Caco-2 (cell line): ENCODE measurements at regions not wholly inside any gene's neighbourhood (a gene's known extent, or its start where the extent isn't known, plus 50 kb on each side); places are given as distances from the start of the nearest gene placed in this dataset.

Source experiments
- BruUV-seq: library from RNA; stranded (reverse); fragments of 400-500 nt; replicated peaks from 2 replicates; lab custom pipeline; 2021; lab: Mats Ljungman, UMichigan
- CTCF ChIA-PET: fragments of 300-600 bp; sonication (Branson Sonifier 250); formaldehyde crosslinking; loops from one replicate; lab custom pipeline; 2022; ENCODE audit warnings: antibody characterized with exemption; lab: Charles Lee
- POLR2A ChIA-PET: fragments of 300-600 bp; sonication (Branson Sonifier 250); formaldehyde crosslinking; loops from one replicate; lab custom pipeline; 2022; ENCODE audit warnings: antibody characterized with exemption; lab: Charles Lee
- DNase-seq, 2 experiments: peaks; one replicate each; pipeline versions ENCODE4 v3.0.0 to v3.0.0-alpha.2; 2020 to 2022
- H3K27me3 ChIP-seq: replicated peaks from 2 replicates; pipeline ENCODE4 v1.6.0; 2011; ENCODE audit warnings: low read length; ENCODE audit not compliant: control insufficient read depth, insufficient read depth
- H3K36me3 ChIP-seq: 2 replicates; pipeline ENCODE4 v1.5.1; 2011; ENCODE audit warnings: low read length; ENCODE audit not compliant: control insufficient read depth, insufficient read depth
- H3K4me1 ChIP-seq: fragments of 250-450 bp; sonication (Bioruptor Pico); 2 replicates; pipeline ENCODE4 v1.5.1; 2020; ENCODE audit warnings: mild to moderate bottlenecking
- H3K4me3 ChIP-seq: 2 replicates; pipeline ENCODE4 v1.5.1; 2011; ENCODE audit warnings: low read depth, mild to moderate bottlenecking, control low read depth, low read length
- H3K9me3 ChIP-seq: fragments of 250-450 bp; sonication (Bioruptor Pico); 2 replicates; pipeline ENCODE4 v1.5.1; 2020; ENCODE audit warnings: mild to moderate bottlenecking, moderate library complexity
- H3K27ac Mint-ChIP-seq: one replicate; pipeline ENCODE4 v1.8.0; 2022; ENCODE audit warnings: mixed read lengths; ENCODE audit not compliant: unreplicated experiment
- H3K27me3 Mint-ChIP-seq: one replicate; pipeline ENCODE4 v1.8.0; 2022; ENCODE audit warnings: mixed read lengths; ENCODE audit not compliant: insufficient read depth, unreplicated experiment
- H3K36me3 Mint-ChIP-seq: one replicate; pipeline ENCODE4 v1.8.0; 2022; ENCODE audit warnings: mild to moderate bottlenecking, mixed read lengths; ENCODE audit not compliant: insufficient read depth, unreplicated experiment
- H3K4me1 Mint-ChIP-seq: one replicate; pipeline ENCODE4 v1.8.0; 2022; ENCODE audit warnings: low read depth, mixed read lengths; ENCODE audit not compliant: unreplicated experiment
- H3K4me3 Mint-ChIP-seq: one replicate; pipeline ENCODE4 v1.8.0; 2022; ENCODE audit warnings: mild to moderate bottlenecking, moderate library complexity, mixed read lengths; ENCODE audit not compliant: unreplicated experiment
- H3K9me3 Mint-ChIP-seq: one replicate; pipeline ENCODE4 v1.8.0; 2022; ENCODE audit warnings: mixed read lengths; ENCODE audit not compliant: unreplicated experiment
- intact Hi-C: fragments of 100-400 bp; cut with micrococcal nuclease; formaldehyde crosslinking; loops from one replicate; pipeline ENCODE4 v1.10.0; 2022; ENCODE audit not compliant: unreplicated experiment
- TF ChIP-seq, protein P1 (sequence below), 2 experiments: fragments of 200-600 bp in 1 of 2; IDR thresholded peaks; 1 replicate in 1 of 2; 2 replicates in 1 of 2; pipeline versions ENCODE4 v1.5.1 to v1.8.0; 2011 to 2022; ENCODE audit warnings: antibody characterized with exemption in 1 of 2, control low read depth in 1 of 2, inconsistent platforms in 1 of 2, low read depth in 1 of 2, low read length in 1 of 2, mild to moderate bottlenecking in 1 of 2, moderate library complexity in 1 of 2; ENCODE audit not compliant: insufficient read depth in 1 of 2, severe bottlenecking in 1 of 2, unreplicated experiment in 1 of 2

DNA sequence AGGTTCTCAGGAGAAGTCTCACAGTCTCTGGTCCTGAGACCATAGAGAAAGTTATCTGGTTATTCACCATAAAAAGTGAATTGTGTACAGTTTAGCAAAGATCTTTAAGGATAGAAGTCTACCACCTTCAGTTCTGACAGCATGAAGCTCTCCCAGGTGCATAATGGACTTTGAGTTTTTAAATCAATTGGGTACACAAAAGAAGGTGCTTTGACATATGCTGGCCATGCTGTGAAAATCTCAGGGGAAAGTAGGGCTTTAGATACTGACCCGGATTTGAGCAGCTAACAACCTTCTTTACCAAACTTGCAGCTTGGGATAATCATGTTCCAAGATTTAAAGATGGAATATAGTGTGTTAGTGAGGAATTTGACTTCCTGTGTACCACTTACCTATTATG, 264.2 kb downstream of the ZSWIM6 start:
- BruUV-seq, result no TSS peak
- TF ChIP-seq, protein P1, sequence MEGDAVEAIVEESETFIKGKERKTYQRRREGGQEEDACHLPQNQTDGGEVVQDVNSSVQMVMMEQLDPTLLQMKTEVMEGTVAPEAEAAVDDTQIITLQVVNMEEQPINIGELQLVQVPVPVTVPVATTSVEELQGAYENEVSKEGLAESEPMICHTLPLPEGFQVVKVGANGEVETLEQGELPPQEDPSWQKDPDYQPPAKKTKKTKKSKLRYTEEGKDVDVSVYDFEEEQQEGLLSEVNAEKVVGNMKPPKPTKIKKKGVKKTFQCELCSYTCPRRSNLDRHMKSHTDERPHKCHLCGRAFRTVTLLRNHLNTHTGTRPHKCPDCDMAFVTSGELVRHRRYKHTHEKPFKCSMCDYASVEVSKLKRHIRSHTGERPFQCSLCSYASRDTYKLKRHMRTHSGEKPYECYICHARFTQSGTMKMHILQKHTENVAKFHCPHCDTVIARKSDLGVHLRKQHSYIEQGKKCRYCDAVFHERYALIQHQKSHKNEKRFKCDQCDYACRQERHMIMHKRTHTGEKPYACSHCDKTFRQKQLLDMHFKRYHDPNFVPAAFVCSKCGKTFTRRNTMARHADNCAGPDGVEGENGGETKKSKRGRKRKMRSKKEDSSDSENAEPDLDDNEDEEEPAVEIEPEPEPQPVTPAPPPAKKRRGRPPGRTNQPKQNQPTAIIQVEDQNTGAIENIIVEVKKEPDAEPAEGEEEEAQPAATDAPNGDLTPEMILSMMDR (IDR thresholded peaks at IDR 0.05; ENCODE audit: insufficient read depth in 1 of 2, low read depth in 1 of 2, low read length in 1 of 2, severe bottlenecking in 1 of 2, unreplicated experiment in 1 of 2), result no peak
- no peak overlapping the region for H3K27ac Mint-ChIP-seq
- ChIA-PET CTCF (no interaction called here), POLR2A (no interaction called here)
- no peaks in the 10 kb centered on the region for H3K4me1 ChIP-seq
- H3K4me3 Mint-ChIP-seq, result no peak overlapping the region
- intact Hi-C loops, result no loop called here
- no peak for DNase-seq
- H3K36me3 ChIP-seq, result no peaks in the 10 kb centered on the region
- H3K9me3 ChIP-seq, result no peaks in the 10 kb centered on the region
- H3K4me1 Mint-ChIP-seq, result peaks cover 6% of the 10 kb centered on the region
- H3K36me3 Mint-ChIP-seq, result no peaks in the 10 kb centered on the region
- no peaks in the 10 kb centered on the region for H3K27me3 ChIP-seq
- H3K27me3 Mint-ChIP-seq, result peaks cover 4% of the 10 kb centered on the region
- no peaks in the 10 kb centered on the region for H3K9me3 Mint-ChIP-seq
- H3K4me3 ChIP-seq, result no peak overlapping the region

DNA sequence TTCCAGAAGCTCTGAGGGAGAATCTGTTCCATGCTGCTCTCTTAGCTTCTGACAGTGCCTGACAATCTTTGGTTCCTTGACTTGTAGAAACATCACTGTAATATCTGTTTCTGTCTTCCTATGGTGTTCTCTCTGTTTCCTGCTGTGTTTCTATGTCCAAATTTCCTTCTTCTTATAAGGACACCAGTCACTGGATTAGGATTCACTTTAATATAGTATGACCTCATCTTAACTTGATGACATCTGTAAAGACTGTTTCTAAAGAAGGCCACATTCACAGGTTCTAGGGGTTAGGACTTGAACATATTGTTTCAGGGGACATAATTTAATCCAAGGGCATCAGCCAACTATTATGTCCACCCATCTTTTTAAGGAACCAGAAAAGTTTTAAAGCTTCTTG, 265.6 kb downstream of the ZSWIM6 start:
- H3K27me3 Mint-ChIP-seq, result peaks cover 7% of the 10 kb centered on the region
- ChIA-PET POLR2A (no interaction called here), CTCF (no interaction called here)
- intact Hi-C loops, result no loop called here
- TF ChIP-seq, protein P1 (IDR thresholded peaks at IDR 0.05; ENCODE audit: insufficient read depth in 1 of 2, low read depth in 1 of 2, low read length in 1 of 2, severe bottlenecking in 1 of 2, unreplicated experiment in 1 of 2), result no peak
- no peaks in the 10 kb centered on the region for H3K36me3 Mint-ChIP-seq
- no peak overlapping the region for H3K4me3 Mint-ChIP-seq
- no TSS peak for BruUV-seq
- H3K27ac Mint-ChIP-seq, result no peak overlapping the region
- Histone ChIP-seq H3K27me3 (no peaks in the 10 kb centered on the region), H3K4me1 (no peaks in the 10 kb centered on the region), H3K9me3 (no peaks in the 10 kb centered on the region), H3K4me3 (no peak overlapping the region), H3K36me3 (no peaks in the 10 kb centered on the region)
- no peak for DNase-seq
- H3K9me3 Mint-ChIP-seq, result no peaks in the 10 kb centered on the region
- H3K4me1 Mint-ChIP-seq, result peaks cover 6% of the 10 kb centered on the region

DNA sequence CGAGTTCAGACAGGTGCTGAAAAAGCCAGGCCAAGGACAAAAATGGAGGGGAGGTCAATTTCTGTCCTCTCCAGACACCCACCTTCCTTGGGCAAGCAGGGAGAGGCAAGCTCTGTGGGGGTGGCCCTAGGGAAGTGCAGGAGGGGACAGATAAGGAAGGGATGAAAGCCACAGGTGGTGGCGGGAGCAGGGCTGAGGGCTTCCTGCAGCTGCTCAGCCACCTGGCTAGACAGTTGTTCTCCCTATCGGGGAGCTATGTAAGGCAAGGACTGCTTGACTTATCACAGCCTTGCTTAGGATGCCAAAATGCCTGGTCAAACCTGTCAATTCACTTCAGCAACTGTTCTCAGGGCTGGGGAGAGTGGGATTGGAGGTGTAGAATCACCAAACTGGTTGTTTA, 266.1 kb downstream of the ZSWIM6 start:
- Histone ChIP-seq H3K9me3 (no peaks in the 10 kb centered on the region), H3K4me1 (no peaks in the 10 kb centered on the region), H3K4me3 (no peak overlapping the region), H3K27me3 (no peaks in the 10 kb centered on the region), H3K36me3 (no peaks in the 10 kb centered on the region)
- ChIA-PET POLR2A (no interaction called here), CTCF (no interaction called here)
- Mint-ChIP-seq H3K4me1 (peaks cover 6% of the 10 kb centered on the region), H3K27me3 (peaks cover 9% of the 10 kb centered on the region), H3K36me3 (no peaks in the 10 kb centered on the region), H3K4me3 (no peak overlapping the region), H3K27ac (no peak overlapping the region), H3K9me3 (no peaks in the 10 kb centered on the region)
- no TSS peak for BruUV-seq
- DNase-seq, result no peak
- intact Hi-C loops, result no loop called here
- TF ChIP-seq, protein P1 (IDR thresholded peaks at IDR 0.05; ENCODE audit: insufficient read depth in 1 of 2, low read depth in 1 of 2, low read length in 1 of 2, severe bottlenecking in 1 of 2, unreplicated experiment in 1 of 2), result no peak
